ENCODE measurements at regions not wholly inside any gene's neighbourhood (a gene's known extent, or its start where the extent isn't known, plus 50 kb on each side); places are given as distances from the start of the nearest gene placed in this dataset.

DNA sequence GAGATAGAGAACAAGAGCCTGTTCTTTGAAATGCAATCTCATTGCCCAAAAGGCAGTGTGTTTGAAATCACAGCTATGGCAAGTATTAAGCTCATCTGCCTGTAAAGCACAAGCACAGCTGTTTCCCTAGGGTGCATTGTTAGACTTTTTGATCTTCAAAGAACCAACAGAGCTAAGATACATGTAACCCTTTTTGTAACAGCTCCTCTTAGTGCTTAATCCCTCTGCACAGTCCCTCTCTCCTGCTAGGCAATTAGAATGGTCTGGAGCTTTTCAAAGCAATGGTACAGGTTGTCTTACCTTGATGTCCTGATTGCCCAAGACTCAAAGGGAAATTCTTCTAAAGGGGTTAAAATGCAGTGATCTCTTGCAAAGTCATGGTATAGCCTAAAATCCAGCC, 249.6 kb upstream of the CHRM2 start:
- TF ChIP-seq, protein P1, sequence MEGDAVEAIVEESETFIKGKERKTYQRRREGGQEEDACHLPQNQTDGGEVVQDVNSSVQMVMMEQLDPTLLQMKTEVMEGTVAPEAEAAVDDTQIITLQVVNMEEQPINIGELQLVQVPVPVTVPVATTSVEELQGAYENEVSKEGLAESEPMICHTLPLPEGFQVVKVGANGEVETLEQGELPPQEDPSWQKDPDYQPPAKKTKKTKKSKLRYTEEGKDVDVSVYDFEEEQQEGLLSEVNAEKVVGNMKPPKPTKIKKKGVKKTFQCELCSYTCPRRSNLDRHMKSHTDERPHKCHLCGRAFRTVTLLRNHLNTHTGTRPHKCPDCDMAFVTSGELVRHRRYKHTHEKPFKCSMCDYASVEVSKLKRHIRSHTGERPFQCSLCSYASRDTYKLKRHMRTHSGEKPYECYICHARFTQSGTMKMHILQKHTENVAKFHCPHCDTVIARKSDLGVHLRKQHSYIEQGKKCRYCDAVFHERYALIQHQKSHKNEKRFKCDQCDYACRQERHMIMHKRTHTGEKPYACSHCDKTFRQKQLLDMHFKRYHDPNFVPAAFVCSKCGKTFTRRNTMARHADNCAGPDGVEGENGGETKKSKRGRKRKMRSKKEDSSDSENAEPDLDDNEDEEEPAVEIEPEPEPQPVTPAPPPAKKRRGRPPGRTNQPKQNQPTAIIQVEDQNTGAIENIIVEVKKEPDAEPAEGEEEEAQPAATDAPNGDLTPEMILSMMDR (IDR thresholded peaks at IDR 0.05 in 8 of 11, conservative IDR thresholded peaks at IDR 0.05 in 3 of 11), result no peak
- TF ChIP-seq POLR2A (IDR thresholded peaks at IDR 0.05) (no peak), POLR2AphosphoS5 (IDR thresholded peaks at IDR 0.05) (no peak)
